ENCODE measurements at regions not wholly inside any gene's neighbourhood (a gene's known extent, or its start where the extent isn't known, plus 50 kb on each side); places are given as distances from the start of the nearest gene placed in this dataset.

- H3K4me3 ChIP-seq (ENCODE audit: low read depth, low read length): no peak overlapping the region
- no peak for DNase-seq (ENCODE audit: low read depth)
- TF ChIP-seq MYC (IDR thresholded peaks at IDR 0.05; ENCODE audit: low read depth, low read length) (no peak), MAX (IDR thresholded peaks at IDR 0.05; ENCODE audit: low read depth, low read length) (no peak), POLR2A (IDR thresholded peaks at IDR 0.05; ENCODE audit: extremely low read depth, insufficient read length) (no peak)
- TF ChIP-seq, protein P1, sequence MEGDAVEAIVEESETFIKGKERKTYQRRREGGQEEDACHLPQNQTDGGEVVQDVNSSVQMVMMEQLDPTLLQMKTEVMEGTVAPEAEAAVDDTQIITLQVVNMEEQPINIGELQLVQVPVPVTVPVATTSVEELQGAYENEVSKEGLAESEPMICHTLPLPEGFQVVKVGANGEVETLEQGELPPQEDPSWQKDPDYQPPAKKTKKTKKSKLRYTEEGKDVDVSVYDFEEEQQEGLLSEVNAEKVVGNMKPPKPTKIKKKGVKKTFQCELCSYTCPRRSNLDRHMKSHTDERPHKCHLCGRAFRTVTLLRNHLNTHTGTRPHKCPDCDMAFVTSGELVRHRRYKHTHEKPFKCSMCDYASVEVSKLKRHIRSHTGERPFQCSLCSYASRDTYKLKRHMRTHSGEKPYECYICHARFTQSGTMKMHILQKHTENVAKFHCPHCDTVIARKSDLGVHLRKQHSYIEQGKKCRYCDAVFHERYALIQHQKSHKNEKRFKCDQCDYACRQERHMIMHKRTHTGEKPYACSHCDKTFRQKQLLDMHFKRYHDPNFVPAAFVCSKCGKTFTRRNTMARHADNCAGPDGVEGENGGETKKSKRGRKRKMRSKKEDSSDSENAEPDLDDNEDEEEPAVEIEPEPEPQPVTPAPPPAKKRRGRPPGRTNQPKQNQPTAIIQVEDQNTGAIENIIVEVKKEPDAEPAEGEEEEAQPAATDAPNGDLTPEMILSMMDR (IDR thresholded peaks at IDR 0.05; ENCODE audit: low read depth, low read length): no peak
Observed at GRCh38 chr2:240247241-240247867, 106.9 kb upstream of the OTOS start.

DNA sequence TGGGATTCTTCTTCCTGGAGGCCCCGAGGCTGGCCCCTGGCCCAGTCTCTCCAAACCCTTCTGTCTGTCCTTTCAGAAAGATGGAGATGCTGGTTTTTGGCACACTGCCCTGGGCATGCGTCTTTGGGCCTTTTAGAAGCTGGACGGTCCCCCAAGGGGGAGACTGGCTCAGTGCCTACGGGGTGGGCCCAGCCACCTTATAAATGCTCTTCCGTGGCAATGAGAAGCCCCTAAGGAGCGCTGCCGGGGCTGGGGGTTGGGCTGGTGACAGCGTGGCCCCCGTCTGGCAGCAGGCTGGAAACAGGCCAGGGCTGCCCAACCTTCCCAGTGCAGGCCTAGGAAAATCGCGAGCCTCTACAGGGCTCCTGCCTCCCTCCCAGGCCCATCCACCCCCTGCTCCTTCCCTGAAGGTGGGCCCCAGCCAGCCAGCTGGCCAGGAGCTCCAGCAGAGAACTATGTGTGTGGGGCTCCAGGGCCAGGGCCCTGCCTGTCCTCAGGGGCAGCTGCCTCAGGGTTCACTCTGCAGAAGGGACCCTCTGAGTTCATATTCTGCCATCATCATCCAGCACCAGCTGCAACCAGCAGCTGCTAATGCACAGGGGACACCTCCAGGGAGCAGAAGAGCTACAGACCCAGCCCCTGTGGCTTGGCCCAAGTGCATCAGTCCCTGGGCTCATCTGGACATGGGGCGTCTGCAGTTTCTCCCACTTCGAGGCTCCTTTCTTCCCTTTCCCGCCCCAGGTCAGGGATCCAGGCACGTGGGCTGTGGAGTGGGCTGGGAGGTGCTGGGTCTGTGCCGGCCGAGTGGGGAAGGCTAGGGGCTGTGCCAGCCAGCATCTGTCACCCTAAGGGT, 107.6 kb upstream of the OTOS start:
- no peak for DNase-seq (ENCODE audit: low read depth)
- no peak overlapping the region for H3K4me3 ChIP-seq (ENCODE audit: low read depth, low read length)
- TF ChIP-seq, protein P1 (IDR thresholded peaks at IDR 0.05; ENCODE audit: low read depth, low read length): no peak
- TF ChIP-seq POLR2A (IDR thresholded peaks at IDR 0.05; ENCODE audit: extremely low read depth, insufficient read length) (no peak), MAX (IDR thresholded peaks at IDR 0.05; ENCODE audit: low read depth, low read length) (no peak), MYC (IDR thresholded peaks at IDR 0.05; ENCODE audit: low read depth, low read length) (no peak)

DNA sequence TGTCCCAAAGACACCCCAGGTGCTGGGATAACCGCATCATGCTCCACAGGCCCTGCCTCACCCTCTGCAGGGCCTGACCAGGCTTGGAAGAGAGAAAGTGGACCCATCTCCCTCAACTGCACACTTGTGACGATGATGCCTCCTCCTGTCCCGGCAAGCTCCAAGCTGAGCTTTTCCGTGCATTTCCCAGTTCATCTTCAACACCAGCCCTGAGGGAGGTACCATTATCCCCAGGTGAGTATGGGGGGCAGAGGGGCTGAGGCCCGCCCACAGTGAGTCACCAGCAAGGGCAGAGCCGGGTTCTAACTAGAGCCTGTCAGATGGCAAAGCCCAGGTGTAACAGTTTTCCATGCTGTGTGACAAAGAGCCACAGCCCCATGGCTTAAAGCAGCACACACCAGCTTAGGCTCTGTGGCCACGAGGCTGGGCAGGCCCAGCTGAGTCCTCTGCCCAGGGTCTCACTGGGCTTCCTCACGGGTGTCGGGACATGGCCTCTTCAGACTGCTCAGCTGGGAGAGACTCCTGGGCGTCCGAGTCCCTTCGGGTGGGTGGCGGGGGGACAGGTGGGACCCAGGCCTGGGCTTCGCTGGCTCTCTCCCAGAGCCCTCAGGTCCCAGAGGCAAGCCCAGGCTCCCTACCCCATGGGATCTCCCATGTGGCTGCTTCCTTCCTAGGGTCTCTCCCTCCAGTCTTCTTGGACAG, 108.4 kb upstream of the OTOS start:
- TF ChIP-seq MYC (IDR thresholded peaks at IDR 0.05; ENCODE audit: low read depth, low read length): no peak
- no peak for TF ChIP-seq MAX (IDR thresholded peaks at IDR 0.05; ENCODE audit: low read depth, low read length)
- TF ChIP-seq, protein P1 (IDR thresholded peaks at IDR 0.05; ENCODE audit: low read depth, low read length): no peak
- TF ChIP-seq POLR2A (IDR thresholded peaks at IDR 0.05; ENCODE audit: extremely low read depth, insufficient read length): no peak
- DNase-seq (ENCODE audit: low read depth): no peak
- no peak overlapping the region for H3K4me3 ChIP-seq (ENCODE audit: low read depth, low read length)

DNA sequence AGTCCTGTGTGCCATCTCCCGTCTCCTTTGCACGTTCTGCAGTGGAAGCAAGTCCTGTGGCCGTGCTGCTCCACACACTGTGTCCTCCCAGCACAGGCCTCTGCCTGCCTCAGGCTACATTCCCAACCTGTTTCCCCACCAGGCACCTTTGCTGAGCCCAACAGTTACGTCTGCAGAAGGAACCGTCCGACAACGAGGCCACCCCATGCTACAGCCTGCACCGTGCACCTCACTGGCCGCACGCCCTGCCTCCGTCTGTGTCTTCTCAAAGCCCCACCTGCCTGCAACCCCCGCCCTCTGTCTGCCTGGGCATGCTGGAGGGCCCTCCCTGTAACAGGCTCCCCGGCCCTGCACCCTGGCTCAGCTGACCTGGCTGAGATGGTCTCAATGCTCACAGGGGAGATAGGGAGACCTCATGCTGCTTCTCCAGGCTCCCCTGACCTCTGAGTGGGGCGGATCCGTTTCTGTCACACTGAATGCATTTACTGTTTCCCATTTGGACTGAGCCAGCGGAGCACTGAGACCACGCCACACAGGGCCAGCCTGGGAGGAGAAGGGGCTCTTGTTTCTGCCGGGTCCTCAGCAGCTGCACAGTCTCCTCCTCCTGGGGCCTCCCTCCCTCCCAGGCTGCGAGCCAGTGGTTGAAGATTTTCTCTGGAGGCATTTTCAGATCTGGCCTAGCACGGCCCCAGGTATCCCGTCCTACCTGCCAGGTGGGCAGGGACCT, 109.1 kb upstream of the OTOS start:
- DNase-seq (ENCODE audit: low read depth): no peak
- TF ChIP-seq POLR2A (IDR thresholded peaks at IDR 0.05; ENCODE audit: extremely low read depth, insufficient read length) (no peak), MAX (IDR thresholded peaks at IDR 0.05; ENCODE audit: low read depth, low read length) (no peak), MYC (IDR thresholded peaks at IDR 0.05; ENCODE audit: low read depth, low read length) (no peak)
- TF ChIP-seq, protein P1 (IDR thresholded peaks at IDR 0.05; ENCODE audit: low read depth, low read length): no peak
- no peak overlapping the region for H3K4me3 ChIP-seq (ENCODE audit: low read depth, low read length)

Data from NB4 (cell line).